Keratinocyte (primary cell): ENCODE measurements at regions not wholly inside any gene's neighbourhood (a gene's known extent, or its start where the extent isn't known, plus 50 kb on each side); places are given as distances from the start of the nearest gene placed in this dataset.

Experiments
- DNase-seq: peaks from one replicate; pipeline ENCODE4 v3.0.0-alpha.2; 2011; ENCODE audit warnings: low read depth, missing footprints, low spot score
- FAIRE-seq: peaks from 2 replicates; lab custom pipeline; 2011; peaks lifted over from hg19 to GRCh38; lab: Jason Lieb, UNC
- H2AFZ ChIP-seq: 2 replicates; pipeline ENCODE4 v1.6.0; 2012; ENCODE audit warnings: low read length, control low read depth, inconsistent platforms; ENCODE audit not compliant: control insufficient read depth
- H3K27ac ChIP-seq: 2 replicates; pipeline ENCODE4 v1.5.1; 2011; ENCODE audit warnings: low read length; ENCODE audit not compliant: control insufficient read depth, insufficient read depth
- H3K27me3 ChIP-seq: 3 replicates; pipeline ENCODE4 v1.6.0; 2011; ENCODE audit warnings: low read length; ENCODE audit not compliant: control insufficient read depth, insufficient read depth; ENCODE audit errors: extremely low read depth
- H3K36me3 ChIP-seq, 2 experiments: 2 replicates in 1 of 2; 3 replicates in 1 of 2; pipeline ENCODE4 v1.5.1; 2011; ENCODE audit warnings: low read length in 2 of 2, mild to moderate bottlenecking in 1 of 2; ENCODE audit not compliant: control insufficient read depth in 2 of 2, insufficient read depth in 2 of 2; ENCODE audit errors: extremely low read depth in 1 of 2
- H3K4me1 ChIP-seq: 3 replicates; pipeline ENCODE4 v1.5.1; 2011; ENCODE audit warnings: low read length; ENCODE audit not compliant: control insufficient read depth, insufficient read depth; ENCODE audit errors: extremely low read depth
- H3K4me2 ChIP-seq: 3 replicates; pipeline ENCODE4 v1.6.0; 2011; ENCODE audit warnings: low read depth, low read length; ENCODE audit not compliant: control insufficient read depth, insufficient read depth; ENCODE audit errors: extremely low read depth
- H3K4me3 ChIP-seq, 3 experiments: fragments of 200-600 bp in 1 of 3; sonication (generic) in 1 of 3; 2 replicates in 2 of 3; 3 replicates in 1 of 3; pipeline ENCODE4 v1.5.1; 2011 to 2016; ENCODE audit warnings: low read length in 3 of 3, mild to moderate bottlenecking in 3 of 3, control low read depth in 2 of 3, inconsistent platforms in 1 of 3, low read depth in 1 of 3, mixed read lengths in 1 of 3, mixed run types in 1 of 3, moderate library complexity in 1 of 3; ENCODE audit not compliant: control insufficient read depth in 2 of 3, insufficient read depth in 2 of 3; ENCODE audit errors: extremely low read depth in 1 of 3
- H3K79me2 ChIP-seq: 2 replicates; pipeline ENCODE4 v1.6.0; 2012; ENCODE audit warnings: low read length; ENCODE audit not compliant: control insufficient read depth, insufficient read depth
- H3K9ac ChIP-seq: 3 replicates; pipeline ENCODE4 v1.6.0; 2011; ENCODE audit warnings: low read length; ENCODE audit not compliant: control insufficient read depth, insufficient read depth; ENCODE audit errors: extremely low read depth
- H3K9me1 ChIP-seq: 3 replicates; pipeline ENCODE4 v1.6.0; 2011; ENCODE audit warnings: low read length; ENCODE audit not compliant: control insufficient read depth, insufficient read depth; ENCODE audit errors: extremely low read depth
- H3K9me3 ChIP-seq: 2 replicates; pipeline ENCODE4 v1.5.1; 2012; ENCODE audit warnings: low read depth, low read length; ENCODE audit not compliant: control insufficient read depth
- H4K20me1 ChIP-seq: 3 replicates; pipeline ENCODE4 v1.6.0; 2011; ENCODE audit warnings: low read length; ENCODE audit not compliant: control insufficient read depth, insufficient read depth; ENCODE audit errors: extremely low read depth
- EZH2 ChIP-seq: IDR thresholded peaks from one replicate; pipeline ENCODE4 v1.6.1; 2012; ENCODE audit warnings: inconsistent platforms, mild to moderate bottlenecking, low read length, moderate library complexity
- dilution Hi-C: fragments of 300-500 bp; cut with MboI; formaldehyde crosslinking; loops from one replicate; pipeline ENCODE4 v1.7.0; 2020; ENCODE audit warnings: low sequenced_read_pairs; ENCODE audit not compliant: extremely low pct_ligation_motif_present
- TF ChIP-seq, protein P1 (sequence below), 3 experiments: IDR thresholded peaks in 1 of 3; conservative IDR thresholded peaks in 1 of 3; optimal IDR thresholded peaks in 1 of 3; 2 replicates in 2 of 3; 3 replicates in 1 of 3; pipeline versions ENCODE3 to v1.5.1; 2011; ENCODE audit warnings: low read length in 3 of 3, mild to moderate bottlenecking in 3 of 3, moderate library complexity in 2 of 3, control low read depth in 1 of 3, inconsistent platforms in 1 of 3; ENCODE audit not compliant: insufficient read depth in 2 of 3; ENCODE audit errors: extremely low read depth in 1 of 3

- dilution Hi-C loops, result no loop called here
- Histone ChIP-seq H3K4me2 (no peak overlapping the region), H3K27ac (no peak overlapping the region), H3K9ac (no peak overlapping the region), H3K4me1 (no peaks in the 10 kb centered on the region), H3K9me1 (no peaks in the 10 kb centered on the region), H3K4me3 (no peak overlapping the region), H3K36me3 (peaks cover 8% of the 10 kb centered on the region in 2 experiments), H2AFZ (no peak overlapping the region), H3K9me3 (no peaks in the 10 kb centered on the region), H3K27me3 (no peaks in the 10 kb centered on the region), H3K79me2 (no peaks in the 10 kb centered on the region), H4K20me1 (no peaks in the 10 kb centered on the region)
- no peak for TF ChIP-seq EZH2
- TF ChIP-seq, protein P1, sequence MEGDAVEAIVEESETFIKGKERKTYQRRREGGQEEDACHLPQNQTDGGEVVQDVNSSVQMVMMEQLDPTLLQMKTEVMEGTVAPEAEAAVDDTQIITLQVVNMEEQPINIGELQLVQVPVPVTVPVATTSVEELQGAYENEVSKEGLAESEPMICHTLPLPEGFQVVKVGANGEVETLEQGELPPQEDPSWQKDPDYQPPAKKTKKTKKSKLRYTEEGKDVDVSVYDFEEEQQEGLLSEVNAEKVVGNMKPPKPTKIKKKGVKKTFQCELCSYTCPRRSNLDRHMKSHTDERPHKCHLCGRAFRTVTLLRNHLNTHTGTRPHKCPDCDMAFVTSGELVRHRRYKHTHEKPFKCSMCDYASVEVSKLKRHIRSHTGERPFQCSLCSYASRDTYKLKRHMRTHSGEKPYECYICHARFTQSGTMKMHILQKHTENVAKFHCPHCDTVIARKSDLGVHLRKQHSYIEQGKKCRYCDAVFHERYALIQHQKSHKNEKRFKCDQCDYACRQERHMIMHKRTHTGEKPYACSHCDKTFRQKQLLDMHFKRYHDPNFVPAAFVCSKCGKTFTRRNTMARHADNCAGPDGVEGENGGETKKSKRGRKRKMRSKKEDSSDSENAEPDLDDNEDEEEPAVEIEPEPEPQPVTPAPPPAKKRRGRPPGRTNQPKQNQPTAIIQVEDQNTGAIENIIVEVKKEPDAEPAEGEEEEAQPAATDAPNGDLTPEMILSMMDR (optimal IDR thresholded peaks at IDR 0.05 in 1 of 3, IDR thresholded peaks at IDR 0.05 in 1 of 3, conservative IDR thresholded peaks at IDR 0.05 in 1 of 3; ENCODE audit: extremely low read depth in 1 of 3, insufficient read depth in 2 of 3, low read length in 3 of 3), result no peak
- FAIRE-seq (no peak), DNase-seq (no peak)
Measured at GRCh38 chr16:27700304-27700995, 150.5 kb downstream of the KATNIP start.

DNA sequence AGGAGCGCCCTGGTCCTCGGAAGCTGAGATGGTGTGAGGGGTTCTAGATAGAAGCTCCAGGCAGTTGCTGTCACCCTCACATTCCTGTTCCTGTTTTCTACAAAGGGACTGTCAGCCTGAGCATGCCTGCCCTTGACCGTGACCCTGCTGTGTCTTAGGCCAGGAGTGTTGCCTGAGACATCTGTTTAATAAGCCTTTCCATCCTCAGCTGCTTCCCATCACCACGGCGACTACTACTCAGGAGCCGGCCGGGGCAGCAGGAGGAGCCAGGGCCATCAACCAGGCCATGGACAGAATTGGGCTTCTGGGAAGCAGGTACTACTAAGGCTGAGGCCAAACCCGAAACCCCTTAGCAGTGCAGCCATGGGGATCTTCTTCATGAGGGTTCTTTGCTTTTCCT lies 151.4 kb downstream of the KATNIP start:
- H3K27me3 ChIP-seq, result no peaks in the 10 kb centered on the region
- H3K4me2 ChIP-seq, result no peak overlapping the region
- H3K36me3 ChIP-seq, result peaks cover 8 to 9% of the 10 kb centered on the region in 2 experiments
- no peaks in the 10 kb centered on the region for H3K79me2 ChIP-seq
- dilution Hi-C loops, result no loop called here
- no peaks in the 10 kb centered on the region for H3K9me1 ChIP-seq
- H3K4me3 ChIP-seq, result no peak overlapping the region
- H3K9me3 ChIP-seq, result no peaks in the 10 kb centered on the region
- TF ChIP-seq, protein P1 (optimal IDR thresholded peaks at IDR 0.05 in 1 of 3, IDR thresholded peaks at IDR 0.05 in 1 of 3, conservative IDR thresholded peaks at IDR 0.05 in 1 of 3; ENCODE audit: extremely low read depth in 1 of 3, insufficient read depth in 2 of 3, low read length in 3 of 3), result no peak
- TF ChIP-seq EZH2, result no peak
- no peak overlapping the region for H3K27ac ChIP-seq
- H3K4me1 ChIP-seq, result no peaks in the 10 kb centered on the region
- DNase-seq, result no peak
- no peaks in the 10 kb centered on the region for H4K20me1 ChIP-seq
- H3K9ac ChIP-seq, result no peak overlapping the region
- H2AFZ ChIP-seq, result no peak overlapping the region
- FAIRE-seq, result no peak
